Hepatocyte (in vitro differentiated cells): ENCODE measurements at regions not wholly inside any gene's neighbourhood (a gene's known extent, or its start where the extent isn't known, plus 50 kb on each side); places are given as distances from the start of the nearest gene placed in this dataset.

Experiments
- DNase-seq: peaks from one replicate; pipeline ENCODE4 v3.0.0-alpha.2; 2016; ENCODE audit warnings: low spot score
- H2AFZ ChIP-seq: fragments of 200-600 bp; sonication (generic); 2 replicates; pipeline ENCODE4 v1.6.0; 2016; ENCODE audit warnings: antibody characterized with exemption, mild to moderate bottlenecking
- H3K27ac ChIP-seq: fragments of 200-600 bp; sonication (generic); 2 replicates; pipeline ENCODE4 v1.5.1; 2016; ENCODE audit warnings: mild to moderate bottlenecking
- H3K27me3 ChIP-seq: fragments of 200-600 bp; sonication (generic); 2 replicates; pipeline ENCODE4 v1.6.1; 2016
- H3K36me3 ChIP-seq: fragments of 200-600 bp; sonication (generic); replicated peaks from 2 replicates; pipeline ENCODE4 v1.5.1; 2016; ENCODE audit warnings: low read depth; ENCODE audit not compliant: insufficient read depth
- H3K4me1 ChIP-seq: fragments of 200-600 bp; sonication (generic); 2 replicates; pipeline ENCODE4 v1.5.1; 2016; ENCODE audit warnings: mild to moderate bottlenecking, moderate library complexity; ENCODE audit not compliant: insufficient read depth
- H3K4me2 ChIP-seq: fragments of 200-600 bp; sonication (generic); 2 replicates; pipeline ENCODE4 v1.6.0; 2016
- H3K4me3 ChIP-seq: fragments of 200-600 bp; sonication (generic); 2 replicates; pipeline ENCODE4 v1.5.1; 2016; ENCODE audit warnings: mild to moderate bottlenecking
- H3K79me2 ChIP-seq: fragments of 200-600 bp; sonication (generic); 2 replicates; pipeline ENCODE4 v1.6.0; 2017; ENCODE audit warnings: mild to moderate bottlenecking
- H3K9me2 ChIP-seq: fragments of 200-600 bp; sonication (generic); replicated peaks from 2 replicates; pipeline ENCODE4 v1.6.0; 2017; ENCODE audit warnings: mild to moderate bottlenecking; ENCODE audit not compliant: insufficient read depth
- H3K9me3 ChIP-seq: fragments of 200-600 bp; sonication (generic); 2 replicates; pipeline ENCODE4 v1.5.1; 2016; ENCODE audit warnings: low read depth, mild to moderate bottlenecking
- H4K20me1 ChIP-seq: fragments of 200-600 bp; sonication (generic); 2 replicates; pipeline ENCODE4 v1.6.0; 2016; ENCODE audit warnings: mild to moderate bottlenecking; ENCODE audit not compliant: insufficient read depth, poor library complexity, severe bottlenecking
- EZH2 ChIP-seq: fragments of 200-600 bp; sonication (generic); IDR thresholded peaks from 2 replicates; pipeline ENCODE4 v1.6.1; 2016; ENCODE audit warnings: antibody characterized with exemption, mild to moderate bottlenecking, borderline replicate concordance
- EZH2phosphoT487 ChIP-seq: fragments of 200-600 bp; sonication (generic); IDR thresholded peaks from one replicate; pipeline ENCODE4 v1.6.1; 2018; ENCODE audit warnings: antibody characterized with exemption, mild to moderate bottlenecking, low read depth, moderate library complexity; ENCODE audit not compliant: unreplicated experiment, severe bottlenecking
- whole genome bisulfite sequencing: methylation state at CpG from one replicate; pipeline ENCODE4 v1.1.6; 2016; ENCODE audit warnings: low lambda C conversion rate; ENCODE audit errors: missing lambda C conversion rate; 5-methylcytosine and 5-hydroxymethylcytosine counted together
- TF ChIP-seq, protein P1 (sequence below): fragments of 200-600 bp; sonication (generic); IDR thresholded peaks from 2 replicates; pipeline ENCODE4 v1.5.1; 2016; ENCODE audit warnings: antibody characterized with exemption, mild to moderate bottlenecking; ENCODE audit not compliant: poor library complexity

DNA sequence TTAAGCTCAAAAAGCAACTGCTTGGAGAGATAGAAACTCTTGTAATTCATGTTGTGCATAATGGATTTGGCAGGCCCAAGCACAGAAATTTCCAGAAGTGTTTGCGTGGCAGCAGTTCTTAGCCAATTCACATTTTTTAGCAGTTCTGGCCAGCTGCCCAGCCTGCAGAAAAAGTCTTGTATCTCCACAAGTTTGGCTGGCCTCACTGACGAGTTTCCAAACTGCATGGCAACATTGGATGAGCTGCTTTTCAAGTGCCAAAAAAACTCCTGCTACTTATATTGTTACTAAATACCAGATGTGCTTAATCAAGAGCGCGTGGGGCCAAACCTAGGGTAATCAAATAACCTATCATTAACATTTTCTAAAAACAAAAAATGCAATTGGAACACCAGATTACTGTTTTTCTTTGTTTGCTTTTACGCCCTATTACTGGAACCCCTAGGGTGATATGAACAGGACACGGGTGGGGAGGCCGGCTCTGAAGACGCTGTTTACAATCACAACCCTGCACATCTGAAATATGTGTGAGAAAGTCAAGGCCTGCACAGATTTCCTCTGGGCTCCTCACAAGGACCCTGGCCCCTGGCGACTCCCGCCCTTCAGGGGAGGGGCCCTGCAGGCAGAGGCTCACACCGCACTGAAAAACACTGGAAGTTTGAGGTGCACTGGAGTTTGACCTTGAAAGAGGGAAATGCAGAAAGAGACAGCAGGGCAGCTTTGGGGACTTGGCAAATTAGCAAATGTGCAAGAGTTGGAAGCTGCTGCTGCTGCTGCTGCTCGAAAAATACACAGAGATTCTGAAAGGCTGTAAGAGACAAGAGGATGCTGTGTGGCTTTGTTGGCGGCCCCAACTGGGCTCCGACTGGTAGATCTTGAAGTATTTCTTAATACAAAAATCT lies 55.2 kb upstream of the TARBP1 start:
- Histone ChIP-seq H3K36me3 (no peaks in the 10 kb centered on the region), H3K4me2 (peak overlapping the region; percentile 46), H2AFZ (no peak overlapping the region), H3K4me1 (peaks cover 79% of the 10 kb centered on the region), H3K4me3 (no peak overlapping the region), H3K79me2 (no peaks in the 10 kb centered on the region), H4K20me1 (no peaks in the 10 kb centered on the region), H3K9me3 (no peaks in the 10 kb centered on the region), H3K27me3 (no peaks in the 10 kb centered on the region), H3K9me2 (no peaks in the 10 kb centered on the region), H3K27ac (peak overlapping the region; percentile 92)
- TF ChIP-seq, protein P1, sequence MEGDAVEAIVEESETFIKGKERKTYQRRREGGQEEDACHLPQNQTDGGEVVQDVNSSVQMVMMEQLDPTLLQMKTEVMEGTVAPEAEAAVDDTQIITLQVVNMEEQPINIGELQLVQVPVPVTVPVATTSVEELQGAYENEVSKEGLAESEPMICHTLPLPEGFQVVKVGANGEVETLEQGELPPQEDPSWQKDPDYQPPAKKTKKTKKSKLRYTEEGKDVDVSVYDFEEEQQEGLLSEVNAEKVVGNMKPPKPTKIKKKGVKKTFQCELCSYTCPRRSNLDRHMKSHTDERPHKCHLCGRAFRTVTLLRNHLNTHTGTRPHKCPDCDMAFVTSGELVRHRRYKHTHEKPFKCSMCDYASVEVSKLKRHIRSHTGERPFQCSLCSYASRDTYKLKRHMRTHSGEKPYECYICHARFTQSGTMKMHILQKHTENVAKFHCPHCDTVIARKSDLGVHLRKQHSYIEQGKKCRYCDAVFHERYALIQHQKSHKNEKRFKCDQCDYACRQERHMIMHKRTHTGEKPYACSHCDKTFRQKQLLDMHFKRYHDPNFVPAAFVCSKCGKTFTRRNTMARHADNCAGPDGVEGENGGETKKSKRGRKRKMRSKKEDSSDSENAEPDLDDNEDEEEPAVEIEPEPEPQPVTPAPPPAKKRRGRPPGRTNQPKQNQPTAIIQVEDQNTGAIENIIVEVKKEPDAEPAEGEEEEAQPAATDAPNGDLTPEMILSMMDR, result no peak
- TF ChIP-seq EZH2phosphoT487 (no peak), EZH2 (no peak)
- WGBS, result 33% methylated on average over 14 of the region's 14 CpGs
- DNase-seq, result peak; percentile 91

DNA sequence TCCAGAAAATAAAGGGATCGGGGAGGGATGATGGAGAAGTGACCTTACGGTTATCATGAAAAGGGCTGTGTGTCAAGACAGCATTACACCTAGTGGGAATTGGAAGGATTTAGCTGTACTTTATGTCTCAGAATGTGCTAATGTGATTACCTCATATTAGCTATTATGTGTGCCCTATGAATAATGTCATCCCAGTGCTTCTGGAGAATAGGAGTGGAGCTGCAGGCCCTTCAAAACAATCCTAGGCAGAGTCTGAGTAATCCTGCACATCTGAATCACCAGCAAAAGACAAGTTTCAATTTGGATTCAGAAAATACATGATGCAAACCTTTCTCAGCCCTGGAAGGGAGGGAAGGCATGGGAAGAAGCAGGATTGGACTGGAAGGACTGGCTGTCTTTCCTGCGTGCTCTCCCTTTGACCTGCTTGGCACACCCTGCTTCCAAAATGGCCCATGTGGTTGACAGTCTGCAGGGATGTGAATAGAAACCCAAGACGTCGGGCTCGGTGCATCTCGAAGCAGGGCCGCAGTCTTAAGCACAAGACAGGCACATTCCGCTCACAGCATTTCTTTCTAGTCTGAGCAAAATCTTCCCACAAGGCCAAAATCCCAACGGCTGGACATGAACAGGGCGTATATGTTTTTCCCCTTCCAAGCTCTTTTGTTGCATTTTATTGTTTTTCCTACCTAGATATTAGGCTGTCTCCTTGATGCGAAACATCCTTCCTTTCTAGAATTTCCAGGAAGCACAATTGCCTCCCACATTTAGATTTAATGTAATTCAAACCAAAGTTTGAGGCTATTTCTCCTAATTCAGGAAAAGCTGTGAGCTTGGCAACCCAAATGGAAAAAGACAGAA lies 54.3 kb upstream of the TARBP1 start:
- TF ChIP-seq EZH2, result no peak
- TF ChIP-seq, protein P1, result no peak
- no peak for TF ChIP-seq EZH2phosphoT487
- Histone ChIP-seq H3K9me2 (no peaks in the 10 kb centered on the region), H3K79me2 (no peaks in the 10 kb centered on the region), H3K9me3 (no peaks in the 10 kb centered on the region), H3K4me3 (no peak overlapping the region), H2AFZ (no peak overlapping the region), H3K4me2 (peak overlapping the region; percentile 13), H3K27ac (peak overlapping the region; percentile 92), H4K20me1 (no peaks in the 10 kb centered on the region), H3K4me1 (peaks cover 69% of the 10 kb centered on the region), H3K36me3 (no peaks in the 10 kb centered on the region), H3K27me3 (no peaks in the 10 kb centered on the region)
- WGBS, result 76% methylated on average over 12 of the region's 12 CpGs
- peak; percentile 39 for DNase-seq

DNA sequence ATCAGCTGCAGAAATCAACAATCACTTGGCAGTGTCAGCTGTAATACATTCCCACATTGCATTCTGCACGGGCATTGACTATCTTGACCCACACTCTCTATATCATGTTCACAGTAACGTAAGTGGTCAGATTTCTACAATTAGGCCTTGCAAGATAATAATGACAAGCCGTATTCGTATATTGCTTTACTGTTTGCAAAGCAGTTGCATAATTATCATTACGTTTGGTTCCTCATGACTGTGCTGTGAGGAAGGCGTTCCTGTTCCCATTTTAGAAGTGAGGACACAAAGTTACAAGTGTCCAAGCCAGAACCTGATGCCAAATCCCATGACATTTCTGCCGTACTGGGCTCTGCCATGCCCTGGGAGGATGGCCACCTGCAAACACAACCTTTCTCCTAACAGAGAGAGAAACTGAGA lies 53.5 kb upstream of the TARBP1 start:
- DNase-seq, result no peak
- no peak overlapping the region for H3K4me2 ChIP-seq
- H3K27me3 ChIP-seq, result no peaks in the 10 kb centered on the region
- peak overlapping the region; percentile 92 for H3K27ac ChIP-seq
- no peak overlapping the region for H3K4me3 ChIP-seq
- no peak overlapping the region for H2AFZ ChIP-seq
- H3K9me2 ChIP-seq, result no peaks in the 10 kb centered on the region
- 79% methylated on average over 7 of the region's 7 CpGs for WGBS
- H3K9me3 ChIP-seq, result no peaks in the 10 kb centered on the region
- no peak for TF ChIP-seq EZH2
- TF ChIP-seq EZH2phosphoT487, result no peak
- TF ChIP-seq, protein P1, result no peak
- peaks cover 67% of the 10 kb centered on the region for H3K4me1 ChIP-seq
- no peaks in the 10 kb centered on the region for H3K36me3 ChIP-seq
- no peaks in the 10 kb centered on the region for H3K79me2 ChIP-seq
- no peaks in the 10 kb centered on the region for H4K20me1 ChIP-seq
